DOHH2 (cell line): ENCODE measurements at regions not wholly inside any gene's neighbourhood (a gene's known extent, or its start where the extent isn't known, plus 50 kb on each side); places are given as distances from the start of the nearest gene placed in this dataset.

ENCODE experiments used
- CTCF ChIP-seq: fragments of 200-600 bp; sonication (generic); IDR thresholded peaks from one replicate; pipeline ENCODE4 v1.5.1; 2014; ENCODE audit warnings: antibody characterized with exemption, mild to moderate bottlenecking, low read depth, low read length; ENCODE audit not compliant: poor library complexity, severe bottlenecking
- EZH2phosphoT487 ChIP-seq: fragments of 200-600 bp; sonication (generic); IDR thresholded peaks from 2 replicates; pipeline ENCODE4 v1.6.1; 2017; ENCODE audit warnings: borderline replicate concordance, mild to moderate bottlenecking, antibody characterized with exemption, low read length, moderate library complexity, mixed read lengths

GRCh38 chr17:13793951-13794350 is 192.2 kb upstream of the HS3ST3A1 start:
- TF ChIP-seq CTCF (no peak), EZH2phosphoT487 (no peak)
